Heart left ventricle (tissue), 13 donors: ENCODE measurements at regions not wholly inside any gene's neighbourhood (a gene's known extent, or its start where the extent isn't known, plus 50 kb on each side); places are given as distances from the start of the nearest gene placed in this dataset.

Experiments
- CTCF ChIP-seq, 12 donors: fragments of 200-600 bp; sonication (generic) in 4 of 12; IDR thresholded peaks; one replicate each; pipeline versions ENCODE4 v1.5.0 to v1.8.0; 2018 to 2022; ENCODE audit warnings: antibody characterized with exemption in 12 of 12, mild to moderate bottlenecking in 5 of 12
- POLR2A ChIP-seq, 2 donors: fragments of 450-650 bp; IDR thresholded peaks; one replicate each; pipeline ENCODE4 v1.6.1; 2017; ENCODE audit warnings: antibody characterized with exemption in 2 of 2, mild to moderate bottlenecking in 2 of 2, moderate library complexity in 2 of 2
- donor health status: ischemic (EF 13 %, LVEDD 7.1; RV severe dilation, severe dysfunction).
- donor health status: DM: no; HTN: yes; CAD: no.
- donor health status: DM: no; HTN: no; CAD: no.
- donor health status: ischemic (EF 25% LVEDD 6.9; RV normal size, moderate dysfunction).
- donor health status: ischemic (EF 25% LVEDD 5.7; RV mildly dilated, moderate dysfunction).
- donor health status: ischemic (EF 35%, LVEDD 5.7; RV mildly dilated, moderate dysfunction).
- donor health status: nonischemic (EF 11% LVEDD 7.7; RV severe dilation, severe dysfunction).
- donor health status: DM: yes; HTN: yes; CAD: no.
- donor health status: PGD.
- donor health status: ischemic (EF 29% LVEDD 5.4; RV normal size, mild dysfunction).
- donor health status: nonischemic (EF 23%, LVEDD 6.1; RV moderate dilation, normal function).

GRCh38 chr6:165876588-165876987 lies 213.5 kb upstream of the PDE10A start:
- no peak for TF ChIP-seq CTCF (IDR thresholded peaks at IDR 0.05)
- no peak for TF ChIP-seq POLR2A (IDR thresholded peaks at IDR 0.05)
